ENCODE measurements at regions not wholly inside any gene's neighbourhood (a gene's known extent, or its start where the extent isn't known, plus 50 kb on each side); places are given as distances from the start of the nearest gene placed in this dataset.

- H2BK15ac ChIP-seq (ENCODE audit: low read depth, low read length), result no peak overlapping the region
- no peak overlapping the region for H3K27ac ChIP-seq (ENCODE audit: insufficient read length, low read depth, low read length)
- no peaks in the 10 kb centered on the region for H3K4me1 ChIP-seq (ENCODE audit: insufficient read depth, low read length)
- no peak overlapping the region for H4K8ac ChIP-seq (replicated peaks; ENCODE audit: insufficient read length, low read depth, low read length)
- peaks cover 23 to 27% of the 10 kb centered on the region in 2 experiments for H3K9me3 Mint-ChIP-seq
- H3K4ac ChIP-seq (ENCODE audit: low read depth, low read length), result no peak overlapping the region
- H3K4me2 ChIP-seq (ENCODE audit: insufficient read depth, insufficient read length, low read length), result no peak overlapping the region
- H3K18ac ChIP-seq (ENCODE audit: insufficient read length, low read depth, low read length), result no peak overlapping the region
- no peaks in the 10 kb centered on the region for H4K20me1 ChIP-seq (ENCODE audit: control insufficient read depth, insufficient read depth, insufficient read length)
- H3K23me2 ChIP-seq (ENCODE audit: insufficient read length, low read depth, low read length, poor library complexity, severe bottlenecking), result no peaks in the 10 kb centered on the region
- no peak overlapping the region for H2BK20ac ChIP-seq (ENCODE audit: low read depth, low read length, poor library complexity, severe bottlenecking)
- no peak overlapping the region for H4K5ac ChIP-seq (ENCODE audit: insufficient read length, low read depth, low read length)
- no peak overlapping the region for H4K91ac ChIP-seq (ENCODE audit: insufficient read length, low read depth, low read length)
- no peaks in the 10 kb centered on the region for H3K27me3 ChIP-seq (ENCODE audit: insufficient read depth, low read length)
- no peak overlapping the region for H2BK5ac ChIP-seq (ENCODE audit: insufficient read length, low read length)
- H2AFZ ChIP-seq (ENCODE audit: low read length), result no peak overlapping the region
- no peak overlapping the region for H3K9ac ChIP-seq (ENCODE audit: extremely low read depth, insufficient read length, low read length)
- H3T11ph ChIP-seq (ENCODE audit: low read length), result no peak overlapping the region
- no peak for TF ChIP-seq CTCF (conservative IDR thresholded peaks at IDR 0.05)
- H3K79me1 ChIP-seq (ENCODE audit: insufficient read depth, low read depth, low read length, poor library complexity, severe bottlenecking), result no peaks in the 10 kb centered on the region
- no peaks in the 10 kb centered on the region for H3K9me3 ChIP-seq (ENCODE audit: control insufficient read depth, low read depth, low read length)
- H3K4me3 Mint-ChIP-seq, result no peak overlapping the region
- no peak overlapping the region for H3K14ac ChIP-seq (ENCODE audit: insufficient read depth, low read length)
- no peak for DNase-seq
- no peak overlapping the region for H2BK12ac ChIP-seq (ENCODE audit: insufficient read length, low read depth, low read length)
- H3K79me2 ChIP-seq (ENCODE audit: insufficient read depth, low read length), result no peaks in the 10 kb centered on the region
- H3K27me3 Mint-ChIP-seq (ENCODE audit: low read depth), result no peaks in the 10 kb centered on the region
- no peak overlapping the region for H2BK120ac ChIP-seq (ENCODE audit: low read depth, low read length, poor library complexity, severe bottlenecking)
- H3K4me1 Mint-ChIP-seq, result peaks cover 6 to 10% of the 10 kb centered on the region in 2 experiments
- no peak overlapping the region for H3K27ac Mint-ChIP-seq
- no peak overlapping the region for H3K56ac ChIP-seq (ENCODE audit: insufficient read length, low read depth, low read length)
- no peak overlapping the region for H3K23ac ChIP-seq (ENCODE audit: insufficient read length, low read depth, low read length)
- no peak overlapping the region for H2AK5ac ChIP-seq (ENCODE audit: insufficient read length, low read length)
- peaks cover 7 to 33% (median 9%) of the 10 kb centered on the region in 3 experiments; a peak in 6 of 7 replicates for H3K36me3 Mint-ChIP-seq (ENCODE audit: insufficient read depth in 1 of 3, low read depth in 3 of 3)
Measured at GRCh38 chr4:63983224-63983623, 426.0 kb downstream of the TECRL start.

Measured in H9 (cell line).